Glomerular endothelial cell (primary cell): ENCODE measurements at regions not wholly inside any gene's neighbourhood (a gene's known extent, or its start where the extent isn't known, plus 50 kb on each side); places are given as distances from the start of the nearest gene placed in this dataset.
"Not testable (repeated sequence)": the region's sequence is repeated elsewhere in the genome, so short reads cannot be mapped to it uniquely, and the experiment has no call there.

Experiments used
- DNase-seq: peaks from one replicate; pipeline ENCODE4 v3.0.0-alpha.2; 2011; ENCODE audit warnings: low read depth, low spot score; ENCODE audit errors: extremely low read depth

DNA sequence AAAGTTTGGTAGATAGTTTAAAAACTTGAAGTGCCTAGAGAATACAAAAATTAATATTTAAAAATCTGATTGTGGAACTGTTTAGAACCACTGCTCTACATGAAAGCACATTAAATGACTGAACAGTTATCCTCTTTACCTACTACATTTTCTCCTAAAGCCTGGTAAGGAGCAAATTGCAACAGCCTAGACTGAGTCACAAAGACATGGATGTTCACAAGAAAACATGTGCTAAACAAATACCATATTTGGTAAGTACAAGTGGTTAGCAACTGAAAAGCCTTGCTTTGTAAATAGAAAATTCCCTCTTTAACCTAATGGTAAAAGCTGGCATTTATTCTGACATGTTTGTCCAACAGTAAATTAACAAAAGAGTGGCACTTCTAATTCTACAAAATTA is 203.1 kb downstream of the FBXO8 start:
- no peak for DNase-seq

DNA sequence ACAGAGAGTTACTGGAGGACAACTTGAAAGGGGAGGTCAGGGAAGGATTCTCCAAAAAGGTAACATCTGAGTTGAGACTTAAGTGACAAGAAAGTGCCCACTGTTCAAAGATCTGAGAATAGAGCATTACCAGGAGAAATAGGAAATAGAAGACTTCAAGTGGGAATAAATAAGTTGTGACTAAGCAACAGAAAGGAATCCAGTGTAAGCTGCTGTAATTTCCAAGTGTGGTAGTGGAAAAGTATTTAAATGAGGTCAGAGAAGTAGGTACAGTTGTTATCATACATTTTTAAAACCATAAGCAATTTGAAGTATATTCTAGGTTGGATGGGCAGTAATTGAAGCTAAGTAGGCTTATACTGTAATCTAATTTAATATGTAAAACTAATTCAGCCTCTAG is 211.9 kb downstream of the FBXO8 start:
- DNase-seq: no peak

DNA sequence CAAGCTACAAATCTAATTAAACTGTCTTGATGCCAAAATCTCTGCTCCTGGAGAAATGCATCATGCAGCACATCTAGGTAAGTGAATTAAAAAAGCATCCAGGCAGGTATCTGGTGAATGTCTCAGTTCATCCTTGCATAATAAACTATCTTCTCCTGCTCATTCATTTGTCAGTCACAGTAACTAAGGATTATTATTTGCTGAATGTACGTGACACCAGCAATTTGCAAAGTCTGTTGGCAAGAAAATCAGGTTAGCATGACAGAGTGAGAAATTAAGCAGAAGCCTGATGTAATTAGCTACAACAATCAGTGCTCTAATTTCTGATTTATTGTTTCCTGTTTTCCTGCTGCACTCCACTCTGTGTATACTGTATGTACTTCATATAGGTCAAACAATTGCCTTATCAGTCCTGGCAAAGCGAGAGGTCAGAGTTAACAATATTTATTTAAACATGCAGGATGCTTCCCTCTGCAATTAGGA is 213.6 kb downstream of the FBXO8 start:
- DNase-seq: no peak

DNA sequence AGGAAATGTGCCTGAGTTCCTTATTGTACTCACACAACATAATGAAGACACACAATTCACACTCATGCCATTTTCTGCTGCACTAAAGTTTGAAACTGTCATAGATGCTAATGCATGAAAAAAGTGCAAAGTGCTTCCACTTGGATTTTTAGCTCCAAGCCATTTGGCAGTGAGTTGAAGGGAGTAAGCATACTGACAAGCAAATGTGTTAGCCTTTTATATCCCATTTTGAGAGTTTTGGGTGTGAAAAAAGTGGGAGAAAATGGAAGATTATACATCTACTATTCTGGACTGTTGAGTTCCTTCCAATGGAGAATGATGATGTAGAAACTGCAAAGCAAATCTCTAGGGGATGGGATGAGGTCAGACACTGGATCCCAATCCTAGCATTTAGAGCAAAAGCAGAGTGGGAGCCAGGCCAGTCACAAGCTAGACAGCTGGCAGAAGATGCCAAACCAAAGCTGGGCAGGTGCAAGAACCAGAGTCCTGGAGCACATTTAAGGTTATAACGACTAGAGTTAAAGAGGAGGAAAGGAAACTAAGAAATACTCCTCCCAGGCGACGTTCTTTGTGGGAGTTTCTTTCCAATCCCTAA is 216.8 kb downstream of the FBXO8 start:
- DNase-seq: no peak

DNA sequence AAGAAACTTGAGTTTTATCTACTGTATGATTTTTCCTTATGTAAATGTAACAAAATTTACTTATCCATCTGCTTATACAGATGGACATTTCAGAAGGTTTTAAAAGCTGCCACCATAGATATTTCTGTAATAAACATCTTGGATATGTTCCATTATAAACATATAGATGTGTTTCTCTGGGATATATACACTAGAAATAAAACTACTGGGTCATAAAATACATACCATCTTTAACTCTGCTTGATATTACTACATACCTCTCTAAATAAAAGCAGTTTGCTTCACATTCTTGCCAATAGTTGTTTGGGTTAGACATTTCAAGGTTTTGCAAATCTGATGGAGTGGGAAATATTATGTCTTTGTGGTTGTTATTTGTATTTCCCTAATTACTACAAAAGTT is 220.6 kb downstream of the FBXO8 start:
- no peak for DNase-seq

DNA sequence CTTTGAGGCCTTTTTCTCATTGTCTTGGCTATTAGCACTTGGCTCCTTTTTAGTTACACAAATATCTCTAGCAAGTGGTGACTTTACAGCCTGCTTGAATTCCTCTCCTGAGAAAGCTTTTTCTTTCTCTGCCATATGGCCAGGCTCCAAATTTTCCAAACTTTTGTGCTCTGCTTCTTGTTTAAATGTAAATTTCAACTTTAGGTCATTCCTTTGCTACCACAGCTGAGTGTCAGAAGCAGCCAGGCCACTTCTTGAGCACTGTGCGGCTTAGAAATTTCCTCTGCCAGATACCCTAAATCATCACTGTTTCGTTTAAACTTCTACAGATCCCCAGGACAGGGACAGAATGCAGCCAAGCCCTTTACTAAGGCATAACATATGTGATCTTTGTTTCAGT is 222.4 kb downstream of the FBXO8 start:
- no peak for DNase-seq

DNA sequence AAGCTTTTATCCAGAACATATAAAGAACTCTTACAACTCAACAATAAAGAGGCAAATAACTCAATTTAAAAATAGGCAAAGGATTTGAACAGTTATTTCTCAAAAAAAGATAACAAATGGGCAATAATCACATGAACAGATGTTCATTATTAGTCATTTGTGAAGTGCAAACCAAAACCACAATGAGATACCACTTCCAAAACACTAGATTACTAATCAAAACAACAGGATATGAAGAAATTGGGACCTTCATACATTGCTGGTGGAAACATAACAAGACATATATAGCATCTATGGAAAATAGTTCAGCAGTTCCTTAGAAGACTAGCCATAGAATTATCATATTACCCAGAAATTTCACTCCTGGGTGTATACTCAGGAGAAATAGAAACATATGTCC is 224.6 kb downstream of the FBXO8 start:
- DNase-seq: no peak

DNA sequence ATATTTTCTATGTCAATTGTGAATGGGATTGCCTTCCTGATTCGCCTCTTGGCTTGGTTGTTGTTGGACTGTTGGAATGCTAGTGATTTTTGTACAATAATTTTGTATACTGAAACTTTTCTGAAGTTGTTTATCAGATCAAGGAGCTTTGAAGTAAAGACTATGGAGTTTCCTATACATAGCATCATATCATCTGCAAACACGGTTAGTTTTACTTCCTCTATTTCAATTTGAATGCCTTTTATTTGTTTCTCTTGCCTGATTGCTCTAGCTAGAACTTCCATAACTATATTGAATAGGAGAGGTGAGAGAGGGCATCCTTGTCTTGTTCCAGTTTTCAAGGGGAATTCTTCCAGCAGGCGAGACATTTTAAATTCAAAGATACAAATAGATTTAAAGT is 226.5 kb downstream of the FBXO8 start:
- no peak for DNase-seq

DNA sequence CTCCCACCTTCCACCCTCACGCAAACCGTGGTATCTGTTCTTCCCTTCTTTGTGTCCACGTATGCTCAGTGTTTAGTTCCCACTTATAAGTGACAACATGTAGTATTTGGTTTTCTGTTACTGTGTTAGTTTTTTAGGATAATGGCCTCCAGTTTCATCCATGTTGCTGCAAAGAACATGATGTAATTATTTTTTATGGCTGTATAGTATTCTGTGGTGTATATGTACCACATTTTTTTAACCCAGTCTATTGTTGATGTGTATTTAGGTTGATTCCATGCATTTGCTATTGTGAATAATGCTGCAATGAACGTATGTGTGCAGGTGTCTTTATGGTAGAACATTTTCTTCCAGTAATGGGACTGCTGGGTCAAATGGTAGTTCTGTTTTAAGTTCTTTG is 228.1 kb downstream of the FBXO8 start:
- no peak for DNase-seq

DNA sequence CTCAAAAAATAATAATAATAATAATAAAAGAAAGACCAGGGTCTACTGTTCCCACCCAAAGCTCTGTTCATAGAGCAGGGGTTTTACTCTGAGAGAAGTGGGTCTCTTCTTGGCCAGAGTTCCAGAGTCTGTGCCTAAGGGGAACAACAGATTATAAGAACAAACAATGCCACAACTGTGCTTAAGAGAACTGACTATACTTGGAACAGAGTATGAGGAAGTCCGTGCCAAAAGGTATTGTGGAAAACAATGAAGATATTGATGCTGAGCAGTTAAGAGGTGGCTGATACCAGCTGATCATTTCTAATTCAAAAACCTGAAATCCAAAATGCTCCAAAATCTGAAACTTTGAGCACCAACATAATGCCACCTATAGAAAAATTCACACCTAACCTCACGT is 229.6 kb downstream of the FBXO8 start:
- DNase-seq: no peak

DNA sequence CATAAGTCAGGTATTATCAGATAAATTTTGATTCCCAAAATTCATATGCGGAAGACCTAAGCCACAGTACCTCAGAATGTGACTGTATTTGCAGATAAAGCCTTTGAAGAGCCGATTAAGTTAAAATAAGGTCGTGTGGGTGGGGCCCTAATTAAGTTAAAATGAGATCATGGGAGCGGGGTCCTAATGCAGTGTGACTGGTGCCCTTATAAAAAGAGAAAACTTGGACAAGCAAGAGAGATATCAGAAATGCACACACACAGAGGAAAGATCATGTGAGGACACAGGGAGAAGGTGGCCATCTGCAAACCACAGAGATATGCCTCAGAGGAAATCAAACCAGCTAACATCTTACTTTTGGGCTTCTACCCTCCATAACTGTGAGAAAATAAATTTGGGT is 236.1 kb downstream of the FBXO8 start:
- no peak for DNase-seq

DNA sequence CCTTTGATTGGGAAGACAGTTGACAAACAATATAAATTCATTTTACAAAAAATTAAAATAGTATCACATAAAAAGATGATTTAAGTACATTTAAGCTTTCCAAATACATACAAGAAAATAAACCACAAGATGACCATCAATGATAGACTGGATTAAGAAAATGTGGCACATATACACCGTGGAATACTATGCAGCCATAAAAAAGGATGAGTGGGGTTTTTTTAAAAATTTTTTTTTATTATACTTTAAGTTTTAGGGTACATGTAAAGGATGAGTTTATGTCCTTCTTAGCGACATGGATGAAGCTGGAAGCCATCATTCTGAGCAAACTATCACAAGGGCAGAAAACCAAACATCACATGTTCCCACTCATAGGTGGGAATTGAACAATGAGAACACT is 237.6 kb downstream of the FBXO8 start:
- DNase-seq: not testable (repeated sequence)

DNA sequence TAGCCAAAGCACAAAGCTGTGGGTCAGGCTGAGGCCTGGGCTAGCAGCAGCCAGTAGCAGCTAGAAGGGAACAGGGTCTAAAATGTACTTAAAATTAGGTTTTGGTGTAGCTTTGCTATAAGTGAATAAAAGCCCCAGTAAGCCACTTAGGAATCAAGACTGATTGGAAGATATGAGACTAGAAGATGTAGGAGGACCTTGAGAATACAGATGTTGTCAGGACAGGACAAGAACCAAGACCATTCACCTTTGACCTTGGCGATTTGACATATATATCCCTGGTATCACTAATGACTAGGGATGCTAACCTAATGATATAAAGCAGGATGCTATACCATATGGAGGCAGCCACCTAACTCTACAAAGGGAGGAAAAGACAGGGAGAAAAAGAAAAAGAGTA is 238.1 kb downstream of the FBXO8 start:
- DNase-seq: no peak

DNA sequence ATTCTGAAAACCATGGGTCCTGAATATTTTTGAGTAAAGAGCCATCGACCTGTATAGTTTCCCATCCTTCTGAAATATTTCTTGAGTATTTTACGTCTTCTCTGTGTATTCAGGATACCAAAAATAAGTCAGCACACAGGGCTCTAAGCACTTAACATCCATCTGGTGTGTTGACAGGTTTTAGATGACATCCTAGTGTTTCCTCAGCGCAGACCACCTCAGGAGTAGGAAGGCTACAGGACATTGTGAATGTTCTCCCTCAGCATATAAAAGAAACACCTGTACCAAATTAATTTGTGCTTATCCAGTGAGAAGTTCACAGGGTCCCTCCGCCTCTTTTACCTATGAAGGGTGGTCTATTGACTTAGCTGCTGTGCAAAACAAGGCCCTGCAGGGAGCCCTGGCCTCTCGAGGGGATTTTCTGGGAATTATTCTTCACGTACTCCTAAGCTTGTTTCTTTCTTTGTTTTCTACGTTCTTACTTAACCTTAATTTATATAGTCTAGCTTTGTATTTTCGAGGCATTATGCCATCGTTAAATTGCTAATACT is 241.8 kb downstream of the FBXO8 start:
- no peak for DNase-seq

DNA sequence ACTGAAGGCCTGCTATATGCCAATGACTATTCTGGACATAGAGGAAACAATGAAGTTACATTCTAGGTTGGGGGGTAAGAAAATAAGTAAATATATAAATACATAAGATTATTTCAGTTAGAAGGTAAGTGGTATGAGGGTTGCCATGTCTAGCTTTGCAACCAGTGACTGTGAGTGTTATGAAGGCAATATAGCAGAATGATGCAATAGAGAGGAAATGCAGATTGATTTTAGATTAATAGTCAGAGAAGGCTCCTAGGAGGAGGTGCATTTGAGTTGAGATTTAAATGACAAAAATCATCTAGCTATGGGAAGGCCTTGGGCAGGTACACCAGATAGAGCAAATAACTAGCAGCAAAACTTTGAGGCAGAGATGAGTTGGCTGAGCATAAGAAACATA is 243.2 kb downstream of the FBXO8 start:
- no peak for DNase-seq

DNA sequence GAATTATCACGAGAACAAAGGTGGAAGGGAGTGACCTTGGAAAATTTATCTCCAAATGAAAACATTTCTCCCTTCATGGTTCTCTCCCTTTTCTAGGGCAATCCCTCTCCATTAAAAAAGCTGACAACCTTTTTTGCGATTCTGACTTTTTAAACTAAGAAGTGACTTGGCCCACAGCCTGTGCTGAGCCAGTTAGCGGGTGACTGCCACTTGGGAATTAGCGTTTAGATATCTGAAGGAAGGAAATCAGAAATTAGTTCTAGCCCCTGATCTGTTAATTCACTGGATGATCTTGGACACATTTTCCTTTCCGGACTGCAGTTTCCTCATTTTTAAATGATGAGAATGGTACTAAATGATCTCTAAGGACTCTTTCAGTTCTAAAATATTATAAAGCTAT is 245.0 kb downstream of the FBXO8 start:
- no peak for DNase-seq

DNA sequence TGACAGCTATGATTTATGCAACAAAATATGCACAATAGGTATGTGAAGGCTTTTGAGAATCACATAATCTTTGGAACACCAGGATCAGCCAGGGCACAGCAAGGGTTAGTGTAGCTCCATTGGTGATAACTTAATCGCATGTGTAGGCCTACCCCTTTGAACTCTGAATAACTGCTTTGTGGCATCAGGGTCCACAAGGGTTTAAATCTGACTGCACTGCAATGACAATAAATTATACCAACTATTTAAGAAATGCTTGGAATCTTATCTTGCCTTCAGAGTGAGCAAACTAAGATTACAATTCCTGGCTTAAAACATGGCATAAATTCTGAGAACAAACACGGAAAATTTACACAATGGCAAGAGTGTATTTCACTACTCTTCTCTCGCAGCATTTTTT is 245.8 kb downstream of the FBXO8 start:
- no peak for DNase-seq

DNA sequence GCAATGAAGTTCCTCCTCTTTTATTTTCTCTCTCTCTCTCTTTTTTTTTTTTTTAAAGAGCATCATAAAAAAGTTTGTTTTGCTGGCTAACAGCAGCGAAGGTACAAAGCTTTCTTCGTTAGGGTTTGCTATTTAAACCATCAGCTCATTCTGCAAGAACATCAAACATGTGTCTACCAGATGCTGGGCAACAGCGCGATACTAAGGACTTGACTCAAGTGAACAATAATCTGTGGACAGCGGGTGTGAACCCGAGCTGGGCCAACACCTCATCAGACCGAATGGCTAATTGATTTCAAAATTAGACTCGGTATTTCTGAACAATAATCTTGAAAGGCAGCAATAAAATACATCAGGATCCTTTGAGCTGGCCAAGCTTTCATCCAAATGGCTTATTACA is 246.4 kb downstream of the FBXO8 start:
- DNase-seq: no peak

DNA sequence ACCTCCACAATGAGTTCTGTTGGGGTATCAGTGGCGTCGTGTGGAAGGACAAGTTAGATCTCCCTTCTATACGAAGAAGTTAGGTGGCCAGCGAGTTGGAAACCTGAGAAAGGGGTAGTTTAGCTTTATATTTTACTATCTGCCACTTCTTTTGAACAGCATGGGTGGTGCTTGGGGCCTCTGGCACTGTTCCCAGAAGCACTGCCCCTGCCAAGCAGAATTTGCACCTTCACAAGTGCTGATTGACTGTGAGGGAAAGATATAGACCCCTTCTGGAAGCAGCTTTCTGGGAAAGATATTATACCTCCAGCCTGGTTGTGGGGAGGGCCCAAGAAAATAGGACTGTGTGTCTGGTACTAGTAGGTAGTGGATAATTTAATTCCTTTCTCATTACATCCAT is 246.9 kb downstream of the FBXO8 start:
- DNase-seq: no peak

DNA sequence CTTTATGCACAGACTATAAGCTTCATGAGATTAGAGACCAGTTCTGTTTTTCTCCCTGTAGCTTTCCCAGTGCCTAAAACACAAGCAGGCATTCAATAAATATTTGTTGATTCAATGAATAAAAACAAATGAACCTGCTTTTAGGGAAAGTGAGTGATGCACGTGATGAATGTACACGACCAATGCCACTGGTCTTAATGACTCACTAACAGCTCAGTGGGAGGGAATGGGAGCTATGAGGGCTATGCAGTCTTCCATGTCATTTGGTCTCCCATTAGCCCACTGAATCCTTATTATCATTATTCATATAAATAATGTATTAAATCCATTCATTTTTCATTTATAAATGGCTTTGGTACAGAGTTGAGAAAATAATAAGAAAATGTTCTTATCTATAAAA is 247.4 kb downstream of the FBXO8 start:
- DNase-seq: no peak

DNA sequence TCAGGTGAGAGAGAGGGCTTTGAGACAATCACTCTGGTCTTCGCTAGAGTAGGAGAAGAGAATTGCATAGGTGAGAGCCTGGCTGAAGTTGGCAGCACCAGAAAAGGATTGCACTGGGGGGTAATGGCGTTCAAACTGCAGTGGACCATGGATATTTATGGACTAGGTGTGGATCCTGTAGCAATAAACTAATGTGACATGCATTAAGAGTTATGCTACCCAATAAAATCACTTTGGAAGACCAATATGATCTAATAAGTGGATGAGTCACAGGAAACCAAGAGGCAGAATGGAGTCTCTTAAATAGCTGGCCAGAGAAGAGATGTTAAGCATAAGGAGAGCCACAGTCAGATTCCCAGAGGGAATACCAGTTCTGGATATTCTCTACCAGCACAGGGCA is 259.8 kb downstream of the FBXO8 start:
- no peak for DNase-seq

DNA sequence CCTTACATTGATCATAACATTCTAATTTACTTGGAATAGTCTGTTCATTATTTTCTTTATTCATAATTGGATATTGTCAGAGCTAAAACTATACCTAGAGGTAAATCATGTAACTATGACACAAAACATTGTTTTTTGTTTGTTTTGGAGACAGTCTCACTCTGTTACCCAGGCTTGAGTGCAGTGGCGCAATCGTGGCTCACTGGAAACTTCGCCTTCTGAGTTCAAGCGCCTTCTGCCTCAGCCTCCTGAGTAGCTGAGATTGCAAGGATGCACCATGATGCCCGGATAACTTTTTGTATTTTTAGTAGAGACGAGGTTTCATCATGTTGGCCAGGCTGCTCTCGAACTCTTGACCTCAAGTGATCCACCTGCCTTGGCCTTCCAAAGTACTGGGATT is 265.2 kb downstream of the FBXO8 start:
- no peak for DNase-seq

DNA sequence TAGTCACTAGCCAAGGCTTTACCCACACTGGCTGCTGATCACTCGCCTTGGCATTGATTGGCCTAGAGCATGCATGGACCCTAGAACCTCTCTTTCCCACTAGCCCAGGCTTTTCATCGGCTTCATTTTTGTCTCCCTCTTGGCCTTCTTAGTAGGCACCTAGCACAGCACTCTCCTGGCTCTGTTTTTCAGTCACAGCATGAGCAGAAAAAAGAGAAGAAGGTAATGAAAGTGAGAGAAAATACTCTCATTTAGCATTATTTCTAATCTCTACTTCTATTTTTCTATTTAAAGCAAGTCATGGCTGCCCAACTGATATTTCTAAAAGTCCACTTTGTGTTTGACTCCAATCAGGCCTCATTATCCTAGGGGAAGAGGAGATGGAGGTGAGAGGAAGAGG is 267.2 kb downstream of the FBXO8 start:
- no peak for DNase-seq
